ENCODE measurements at regions not wholly inside any gene's neighbourhood (a gene's known extent, or its start where the extent isn't known, plus 50 kb on each side); places are given as distances from the start of the nearest gene placed in this dataset.

- no peak for TF ChIP-seq CTCF (conservative IDR thresholded peaks at IDR 0.05 in 1 of 2, IDR thresholded peaks at IDR 0.05 in 1 of 2; ENCODE audit: extremely low read depth in 1 of 2, insufficient read depth in 1 of 2, low read depth in 1 of 2, low read length in 2 of 2)
- no peak for TF ChIP-seq EZH2 (IDR thresholded peaks at IDR 0.05; ENCODE audit: borderline replicate concordance, low read length)
Observed at GRCh38 chr12:61362037-61362436, 898.2 kb upstream of the USP15 start.

All from mammary epithelial cell (primary cell).